Activated gamma-delta T cell treated with Interleukin-2 at 50 U/mL for 16 hours (primary cell): ENCODE measurements at regions not wholly inside any gene's neighbourhood (a gene's known extent, or its start where the extent isn't known, plus 50 kb on each side); places are given as distances from the start of the nearest gene placed in this dataset.

Experiments
- DNase-seq: peaks from one replicate; pipeline ENCODE4 v3.0.0-alpha.2; 2020

GRCh38 chr10:24150853-24151252 is 58.1 kb upstream of the KIAA1217 start:
- DNase-seq: no peak

- no peak for DNase-seq
Observed at GRCh38 chr10:24152270-24152669, 56.7 kb upstream of the KIAA1217 start.

GRCh38 chr10:24153031-24153430 is 55.9 kb upstream of the KIAA1217 start:
- DNase-seq: no peak

- DNase-seq: no peak
Observed at GRCh38 chr10:24153537-24153936, 55.4 kb upstream of the KIAA1217 start.

- DNase-seq: no peak
Observed at GRCh38 chr10:24156686-24157085, 52.3 kb upstream of the KIAA1217 start.

- no peak for DNase-seq
Observed at GRCh38 chr10:24157567-24157966, 51.4 kb upstream of the KIAA1217 start.
